IPS-18a (cell line): ENCODE measurements at regions not wholly inside any gene's neighbourhood (a gene's known extent, or its start where the extent isn't known, plus 50 kb on each side); places are given as distances from the start of the nearest gene placed in this dataset.

Source experiments
- H3K27ac ChIP-seq: one replicate; pipeline ENCODE4 v1.5.1; 2013; ENCODE audit warnings: low read length
- H3K27me3 ChIP-seq: one replicate; pipeline ENCODE4 v1.6.1; 2013; ENCODE audit warnings: mild to moderate bottlenecking, low read length; ENCODE audit not compliant: control insufficient read depth, insufficient read depth
- H3K36me3 ChIP-seq: one replicate; pipeline ENCODE4 v1.6.1; 2013; ENCODE audit warnings: low read depth, low read length; ENCODE audit not compliant: control insufficient read depth
- H3K4me1 ChIP-seq: one replicate; pipeline ENCODE4 v1.6.1; 2013; ENCODE audit warnings: low read depth, low read length; ENCODE audit not compliant: control insufficient read depth
- H3K4me3 ChIP-seq: one replicate; pipeline ENCODE4 v1.5.1; 2013; ENCODE audit warnings: low read length
- H3K9ac ChIP-seq: one replicate; pipeline ENCODE4 v1.6.1; 2013; ENCODE audit warnings: mild to moderate bottlenecking, low read length, moderate library complexity
- H3K9me3 ChIP-seq: one replicate; pipeline ENCODE4 v1.6.1; 2013; ENCODE audit warnings: low read depth, low read length; ENCODE audit not compliant: control insufficient read depth

DNA sequence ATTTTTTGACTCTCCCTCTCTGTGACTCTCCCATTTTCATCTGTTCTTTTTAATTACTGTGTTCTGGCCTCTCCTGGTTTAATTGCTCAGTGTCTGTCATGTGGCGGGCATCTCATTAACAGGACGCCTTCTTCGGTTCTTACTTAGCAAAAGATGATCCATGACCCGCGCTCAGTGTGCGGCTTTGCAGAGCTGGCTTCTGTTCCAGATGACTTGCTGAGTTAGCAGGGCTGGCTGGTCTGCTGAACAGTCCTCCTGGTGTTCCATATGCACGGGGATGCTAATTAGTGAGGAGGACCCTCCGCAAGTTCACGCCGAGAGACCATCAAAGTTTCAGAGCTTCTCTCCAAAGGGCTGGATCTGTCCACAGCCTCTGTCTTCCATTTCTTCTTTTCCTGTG, 258.6 kb upstream of the MKI67 start:
- Histone ChIP-seq H3K36me3 (no peaks in the 10 kb centered on the region), H3K27ac (no peak overlapping the region), H3K27me3 (no peaks in the 10 kb centered on the region), H3K4me3 (no peak overlapping the region), H3K9ac (no peak overlapping the region), H3K4me1 (no peaks in the 10 kb centered on the region), H3K9me3 (no peaks in the 10 kb centered on the region)

DNA sequence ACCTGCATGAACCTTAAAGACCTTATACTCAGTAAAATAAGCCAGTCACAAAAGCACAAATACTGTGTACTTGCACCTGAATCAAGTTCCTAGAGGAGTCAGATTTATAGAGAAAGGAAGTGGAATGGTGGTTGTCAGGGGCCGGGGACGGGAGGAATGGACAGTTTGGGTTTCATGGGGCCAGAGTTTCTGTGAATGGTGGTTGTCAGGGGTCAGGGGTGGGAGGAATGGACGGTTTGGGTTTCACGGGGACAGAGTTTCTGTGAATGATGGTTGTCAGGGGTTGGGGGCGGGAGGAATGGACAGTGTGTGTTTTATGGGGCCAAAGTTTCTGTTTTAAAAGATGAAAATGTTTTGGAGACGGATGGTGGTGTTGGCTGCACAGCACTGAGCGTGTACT, 260.0 kb upstream of the MKI67 start:
- H3K36me3 ChIP-seq: no peaks in the 10 kb centered on the region
- no peak overlapping the region for H3K27ac ChIP-seq
- H3K4me1 ChIP-seq: no peaks in the 10 kb centered on the region
- no peaks in the 10 kb centered on the region for H3K9me3 ChIP-seq
- H3K9ac ChIP-seq: no peak overlapping the region
- H3K27me3 ChIP-seq: no peaks in the 10 kb centered on the region
- H3K4me3 ChIP-seq: no peak overlapping the region

DNA sequence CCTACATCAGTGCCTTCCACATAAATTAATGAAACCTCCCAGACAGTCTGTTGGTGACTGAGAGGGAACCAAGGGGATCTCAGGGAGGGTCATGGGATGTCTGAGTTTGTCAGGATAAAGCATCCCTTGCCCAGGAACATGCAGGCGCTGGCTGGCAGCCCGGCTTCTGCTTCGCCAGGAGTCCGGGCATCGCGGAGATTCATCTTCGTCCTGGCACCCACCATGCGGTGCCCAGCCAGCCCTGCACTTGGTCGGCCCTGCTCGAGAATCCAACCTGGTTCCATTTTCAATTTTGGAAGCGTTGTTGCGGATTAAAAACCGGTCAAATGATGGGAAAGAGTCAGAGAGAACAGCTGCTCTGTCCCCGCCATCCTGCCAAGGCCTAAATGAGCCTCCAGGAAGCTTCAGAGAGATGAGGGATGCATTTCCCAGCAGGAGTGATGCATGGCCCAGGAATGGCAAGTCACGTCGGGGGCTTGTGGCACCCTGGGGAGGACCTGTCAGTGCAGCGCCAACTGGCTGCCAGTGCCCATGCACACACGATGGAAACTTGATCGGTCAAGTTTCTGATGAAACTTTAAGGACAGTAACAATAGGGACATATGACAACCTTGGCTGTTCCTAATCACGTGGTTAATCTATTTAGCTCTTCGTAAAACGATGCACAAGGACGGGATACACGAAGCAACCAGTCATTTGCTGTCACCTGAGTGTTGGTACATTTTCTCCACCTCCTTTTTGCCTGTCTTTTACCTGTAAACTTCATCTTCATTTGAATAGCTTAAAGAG, 260.8 kb upstream of the MKI67 start:
- H3K9ac ChIP-seq: no peak overlapping the region
- H3K27ac ChIP-seq: no peak overlapping the region
- no peaks in the 10 kb centered on the region for H3K9me3 ChIP-seq
- H3K4me1 ChIP-seq: no peaks in the 10 kb centered on the region
- no peak overlapping the region for H3K4me3 ChIP-seq
- no peaks in the 10 kb centered on the region for H3K27me3 ChIP-seq
- H3K36me3 ChIP-seq: no peaks in the 10 kb centered on the region

DNA sequence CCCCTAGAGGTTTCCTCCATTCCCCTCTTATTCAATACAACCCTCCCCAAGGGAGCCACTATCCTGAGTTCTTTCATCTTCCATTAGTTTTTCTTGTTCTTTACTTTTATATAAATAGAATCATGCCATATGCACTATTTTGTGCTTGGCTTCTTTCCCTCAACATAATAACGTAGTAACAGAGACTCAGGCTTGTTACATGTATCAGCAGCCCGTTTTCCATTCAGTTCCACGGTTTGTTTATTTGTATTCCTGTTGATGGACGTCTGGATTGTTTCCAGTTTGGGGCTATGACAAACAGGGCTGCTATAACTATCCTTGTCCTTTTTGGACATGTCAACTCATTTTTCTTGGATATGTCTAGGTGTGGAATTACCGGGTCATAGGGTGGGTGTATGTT, 264.4 kb upstream of the MKI67 start:
- no peaks in the 10 kb centered on the region for H3K36me3 ChIP-seq
- H3K9me3 ChIP-seq: no peaks in the 10 kb centered on the region
- no peak overlapping the region for H3K4me3 ChIP-seq
- H3K4me1 ChIP-seq: no peaks in the 10 kb centered on the region
- H3K27me3 ChIP-seq: no peaks in the 10 kb centered on the region
- no peak overlapping the region for H3K9ac ChIP-seq
- H3K27ac ChIP-seq: no peak overlapping the region

DNA sequence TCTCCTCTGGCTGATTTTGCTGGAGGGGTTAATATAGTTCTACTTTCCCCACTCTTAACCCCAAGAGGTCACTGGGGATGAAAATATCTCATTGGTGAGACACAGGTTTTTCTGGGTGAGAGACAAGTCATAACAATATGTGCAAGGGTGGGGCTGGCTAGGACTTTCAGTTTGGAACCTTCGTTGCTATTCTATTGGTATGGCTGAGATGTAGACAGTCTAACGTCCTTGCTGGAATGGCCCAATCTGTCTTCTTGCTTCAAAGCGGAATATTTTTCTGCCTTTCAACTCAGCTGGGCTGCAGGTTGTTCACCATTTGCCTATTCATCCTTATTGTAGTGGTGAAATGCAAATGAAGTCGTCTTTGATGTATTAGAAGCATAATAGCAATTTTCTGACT, 267.3 kb upstream of the MKI67 start:
- no peak overlapping the region for H3K27ac ChIP-seq
- no peaks in the 10 kb centered on the region for H3K27me3 ChIP-seq
- H3K36me3 ChIP-seq: no peaks in the 10 kb centered on the region
- H3K9me3 ChIP-seq: no peaks in the 10 kb centered on the region
- no peak overlapping the region for H3K9ac ChIP-seq
- no peaks in the 10 kb centered on the region for H3K4me1 ChIP-seq
- H3K4me3 ChIP-seq: no peak overlapping the region

- Histone ChIP-seq H3K27me3 (no peaks in the 10 kb centered on the region), H3K36me3 (no peaks in the 10 kb centered on the region), H3K9me3 (no peaks in the 10 kb centered on the region), H3K4me1 (no peaks in the 10 kb centered on the region), H3K4me3 (no peak overlapping the region), H3K27ac (no peak overlapping the region), H3K9ac (no peak overlapping the region)
Measured at GRCh38 chr10:128398118-128398517, 271.9 kb upstream of the MKI67 start.

- H3K27me3 ChIP-seq: no peaks in the 10 kb centered on the region
- no peak overlapping the region for H3K9ac ChIP-seq
- no peak overlapping the region for H3K4me3 ChIP-seq
- no peak overlapping the region for H3K27ac ChIP-seq
- no peaks in the 10 kb centered on the region for H3K9me3 ChIP-seq
- H3K36me3 ChIP-seq: no peaks in the 10 kb centered on the region
- no peaks in the 10 kb centered on the region for H3K4me1 ChIP-seq
Measured at GRCh38 chr10:128398999-128399398, 272.8 kb upstream of the MKI67 start.

GRCh38 chr10:128400564-128400963, 274.3 kb upstream of the MKI67 start:
- H3K9me3 ChIP-seq: no peaks in the 10 kb centered on the region
- no peak overlapping the region for H3K4me3 ChIP-seq
- no peaks in the 10 kb centered on the region for H3K27me3 ChIP-seq
- H3K36me3 ChIP-seq: no peaks in the 10 kb centered on the region
- no peak overlapping the region for H3K27ac ChIP-seq
- no peaks in the 10 kb centered on the region for H3K4me1 ChIP-seq
- H3K9ac ChIP-seq: no peak overlapping the region

DNA sequence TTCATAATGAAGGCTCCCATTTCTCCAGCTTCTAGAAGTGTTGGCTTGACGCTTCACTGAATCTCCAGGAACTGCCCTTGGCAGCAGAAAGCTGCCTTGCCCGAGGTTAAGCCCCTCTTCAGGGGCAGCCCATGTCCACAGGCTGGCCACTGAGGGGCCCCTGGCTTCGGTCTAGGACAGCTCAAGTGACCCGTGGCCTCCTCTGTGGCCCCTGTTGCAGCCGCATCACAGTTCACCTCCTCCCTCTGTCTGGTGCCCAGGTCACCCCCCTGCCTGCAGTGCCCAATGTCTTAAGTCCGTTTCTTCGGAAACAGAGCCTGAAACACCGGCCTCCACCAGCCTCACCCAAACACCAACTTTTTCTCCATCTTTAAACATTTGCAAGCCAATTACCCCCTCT, 279.2 kb upstream of the MKI67 start:
- no peaks in the 10 kb centered on the region for H3K27me3 ChIP-seq
- no peaks in the 10 kb centered on the region for H3K4me1 ChIP-seq
- H3K27ac ChIP-seq: no peak overlapping the region
- no peak overlapping the region for H3K9ac ChIP-seq
- no peaks in the 10 kb centered on the region for H3K36me3 ChIP-seq
- no peak overlapping the region for H3K4me3 ChIP-seq
- H3K9me3 ChIP-seq: no peaks in the 10 kb centered on the region

DNA sequence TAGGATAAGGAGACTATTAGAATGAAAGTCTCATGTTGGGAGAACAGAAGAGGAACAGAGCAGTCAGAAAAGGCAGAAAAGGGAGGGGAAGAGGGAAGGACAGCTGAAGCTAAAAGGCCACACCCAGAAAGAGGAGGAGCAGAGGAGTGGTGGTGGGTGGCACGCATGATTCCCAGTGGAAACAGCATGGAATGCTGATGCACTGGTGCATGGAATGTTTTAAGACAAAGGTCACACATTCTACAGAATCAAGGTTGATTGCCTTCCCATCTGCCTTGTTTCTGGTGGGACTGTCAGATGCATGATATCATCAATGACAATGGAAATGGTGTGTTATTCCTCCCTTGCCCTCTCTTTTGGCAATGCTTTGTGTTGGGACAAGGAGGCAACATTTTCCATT, 285.4 kb upstream of the MKI67 start:
- no peak overlapping the region for H3K27ac ChIP-seq
- no peak overlapping the region for H3K9ac ChIP-seq
- no peaks in the 10 kb centered on the region for H3K36me3 ChIP-seq
- no peak overlapping the region for H3K4me3 ChIP-seq
- peaks cover 7% of the 10 kb centered on the region for H3K4me1 ChIP-seq
- no peaks in the 10 kb centered on the region for H3K27me3 ChIP-seq
- H3K9me3 ChIP-seq: no peaks in the 10 kb centered on the region

DNA sequence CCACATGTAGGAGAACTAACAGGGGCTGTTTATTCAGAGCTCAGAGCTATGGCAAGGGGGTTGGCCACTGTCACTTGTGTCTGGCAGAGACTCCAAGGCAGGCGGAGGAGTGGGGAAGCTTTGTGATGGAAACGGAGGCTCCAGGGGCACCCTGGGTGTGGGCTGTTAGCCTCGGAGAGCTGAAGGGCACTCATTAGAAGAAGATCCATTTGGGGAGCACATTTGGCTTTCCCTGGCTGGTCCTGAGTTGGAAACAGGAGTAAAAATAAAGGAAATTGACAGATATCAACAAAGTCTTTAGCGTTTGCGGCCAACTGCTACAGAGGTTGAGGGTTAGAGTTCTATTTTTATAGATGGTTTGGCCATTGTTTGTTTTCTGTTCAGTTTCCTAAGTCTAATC, 288.3 kb upstream of the MKI67 start:
- Histone ChIP-seq H3K9me3 (no peaks in the 10 kb centered on the region), H3K4me1 (peaks cover 7% of the 10 kb centered on the region), H3K27ac (no peak overlapping the region), H3K27me3 (no peaks in the 10 kb centered on the region), H3K36me3 (no peaks in the 10 kb centered on the region), H3K9ac (no peak overlapping the region), H3K4me3 (no peak overlapping the region)

GRCh38 chr10:128416231-128416630, 290.0 kb upstream of the MKI67 start:
- Histone ChIP-seq H3K27me3 (no peaks in the 10 kb centered on the region), H3K9ac (no peak overlapping the region), H3K4me3 (no peak overlapping the region), H3K36me3 (no peaks in the 10 kb centered on the region), H3K4me1 (peaks cover 7% of the 10 kb centered on the region), H3K9me3 (no peaks in the 10 kb centered on the region), H3K27ac (no peak overlapping the region)
